ENCODE measurements at regions not wholly inside any gene's neighbourhood (a gene's known extent, or its start where the extent isn't known, plus 50 kb on each side); places are given as distances from the start of the nearest gene placed in this dataset.

DNA sequence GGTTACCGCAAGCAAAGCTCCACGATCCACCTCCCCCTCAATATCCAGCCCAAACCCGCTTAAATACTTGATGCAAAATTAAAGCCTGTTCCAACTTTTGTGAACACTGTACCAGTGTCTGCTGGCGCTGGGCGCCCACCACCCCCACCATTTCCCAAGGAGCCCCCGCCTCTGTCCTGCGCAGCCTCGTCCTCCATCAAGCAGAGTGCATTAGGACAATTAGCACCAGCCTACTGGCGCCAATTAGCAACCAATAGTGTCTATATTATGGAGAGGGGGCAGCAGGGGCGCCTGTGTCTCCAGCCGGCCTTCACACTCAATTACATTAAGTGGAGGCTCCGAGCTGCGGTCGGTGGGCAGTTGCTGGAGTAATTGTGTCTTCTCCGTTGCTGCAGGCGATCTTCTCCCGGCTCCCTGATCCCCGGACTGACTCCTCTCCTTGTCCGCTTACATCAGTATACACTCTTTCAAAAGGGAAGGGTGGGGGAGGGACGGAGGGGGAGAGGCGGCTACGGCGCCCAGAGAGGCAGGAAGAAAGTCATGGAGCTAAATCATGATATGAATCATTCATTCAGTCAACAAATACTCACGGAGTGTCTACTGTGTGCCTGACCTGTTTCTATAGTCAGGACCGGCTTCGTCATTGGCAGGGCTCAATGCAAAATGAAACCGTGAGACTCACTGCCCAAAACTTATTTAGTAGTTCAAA, 707.3 kb downstream of the MED13L start:
- DNase-seq: no peak

- DNase-seq: no peak
Measured at GRCh38 chr12:115569345-115570068, 708.0 kb downstream of the MED13L start.

DNA sequence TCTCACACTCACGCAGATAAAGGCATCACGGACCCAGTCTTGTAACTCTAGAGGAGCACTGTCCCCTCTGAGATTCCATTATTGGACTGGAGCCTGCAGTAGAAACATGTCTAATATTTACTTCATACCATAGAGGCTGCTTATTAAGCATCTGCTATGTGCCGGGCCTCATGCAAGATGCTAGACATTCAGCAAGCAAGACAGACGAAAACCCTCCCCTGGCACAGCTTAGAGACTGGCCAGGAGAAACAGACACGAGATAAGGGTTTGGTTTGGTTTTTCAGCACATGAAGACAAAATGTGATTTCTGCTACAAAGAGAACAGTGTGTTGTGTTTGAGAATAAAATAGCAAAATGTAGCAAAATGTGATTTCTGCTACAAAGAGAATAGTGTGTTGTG, 719.2 kb downstream of the MED13L start:
- DNase-seq: no peak

GRCh38 chr12:115553622-115554021, 723.9 kb downstream of the MED13L start:
- DNase-seq: no peak

GRCh38 chr12:115543269-115543668, 734.2 kb downstream of the MED13L start:
- no peak for DNase-seq

DNA sequence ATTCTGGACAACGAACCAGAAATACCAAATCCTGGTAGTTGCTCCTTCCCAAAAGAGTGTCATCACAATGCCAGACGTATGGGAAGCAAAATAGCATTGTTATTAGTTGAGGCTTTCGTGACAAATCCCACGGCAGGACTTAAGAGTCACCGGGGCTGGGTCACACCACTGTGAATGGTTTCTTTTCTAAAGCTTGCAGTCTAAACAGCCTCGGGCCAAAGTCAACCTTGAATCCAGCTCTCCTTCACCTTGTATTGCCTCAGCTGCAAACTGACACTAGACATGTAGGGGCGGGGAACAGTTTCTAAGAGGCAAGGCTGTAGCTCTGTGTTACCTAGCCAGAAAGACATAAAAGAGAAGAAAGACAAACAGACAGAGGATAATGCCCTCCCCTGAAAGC, 734.8 kb downstream of the MED13L start:
- no peak for DNase-seq

- no peak for DNase-seq
Measured at GRCh38 chr12:115541891-115542421, 735.5 kb downstream of the MED13L start.

DNA sequence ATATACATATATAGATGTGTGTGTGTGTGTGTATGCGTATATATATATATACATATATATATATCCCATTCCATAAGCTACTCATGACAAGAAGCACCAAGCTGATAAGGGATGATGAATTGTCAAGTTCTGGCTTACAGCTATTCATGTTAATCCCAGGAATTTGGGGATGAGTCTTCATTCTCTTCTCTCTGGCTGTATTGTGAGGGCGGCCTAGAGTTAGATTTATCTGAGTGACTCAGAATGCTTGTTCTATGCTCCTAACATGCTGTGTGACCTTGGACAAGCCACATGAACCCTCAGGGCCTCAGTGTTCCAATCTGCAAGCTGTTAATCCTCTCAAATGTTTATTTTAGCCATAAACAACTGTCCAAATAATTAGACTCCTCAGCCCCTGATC, 749.0 kb downstream of the MED13L start:
- DNase-seq: no peak

- no peak for DNase-seq
Measured at GRCh38 chr12:115521771-115522409, 755.6 kb downstream of the MED13L start.

GRCh38 chr12:115519887-115520286, 757.6 kb downstream of the MED13L start:
- DNase-seq: no peak

GRCh38 chr12:115519359-115519758, 758.1 kb downstream of the MED13L start:
- no peak for DNase-seq

DNA sequence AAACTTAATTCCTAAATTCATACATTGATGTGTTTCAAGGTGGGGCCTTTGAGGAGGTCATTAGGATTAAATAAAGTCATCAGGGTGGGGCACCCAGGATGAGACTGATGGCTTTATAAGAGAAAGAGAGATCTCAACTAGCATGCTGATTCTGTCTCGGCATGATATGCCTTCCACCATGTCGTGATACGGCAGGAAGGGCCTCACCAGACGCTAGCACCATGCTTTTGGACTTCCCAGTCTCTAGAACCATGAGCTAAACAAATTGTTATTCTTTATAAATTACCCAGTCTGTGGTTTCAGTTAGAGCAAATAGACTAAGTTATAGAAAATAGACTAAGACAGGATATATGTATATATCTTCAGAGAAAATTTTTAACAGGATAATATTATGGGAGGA, 759.6 kb downstream of the MED13L start:
- no peak for DNase-seq

- no peak for DNase-seq
Measured at GRCh38 chr12:115511986-115512711, 765.3 kb downstream of the MED13L start.

DNA sequence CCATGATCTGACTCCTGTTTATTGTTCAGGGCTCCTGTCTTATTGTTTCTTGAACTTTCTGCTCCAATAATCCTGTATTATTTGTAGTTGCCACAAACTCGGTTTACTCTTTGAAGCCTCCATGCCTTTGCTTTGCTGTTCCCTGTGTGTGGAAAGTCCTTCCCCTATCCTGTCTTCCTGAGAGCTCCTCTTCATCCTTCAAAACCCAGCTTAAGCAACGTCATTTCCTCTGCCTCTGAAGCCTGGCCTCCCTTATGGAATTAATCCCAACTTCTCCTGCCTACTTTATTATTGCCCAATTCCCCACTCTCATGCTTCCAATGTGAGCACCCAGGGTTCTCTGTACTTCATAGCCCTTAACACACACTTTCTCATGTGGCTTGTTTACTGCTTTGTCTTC, 766.2 kb downstream of the MED13L start:
- no peak for DNase-seq

- DNase-seq: no peak
Measured at GRCh38 chr12:115508990-115509389, 768.5 kb downstream of the MED13L start.

- peak; percentile 74 for DNase-seq
Measured at GRCh38 chr12:115507951-115508722, 769.4 kb downstream of the MED13L start.

- no peak for DNase-seq
Measured at GRCh38 chr12:115507560-115507889, 770.0 kb downstream of the MED13L start.

DNA sequence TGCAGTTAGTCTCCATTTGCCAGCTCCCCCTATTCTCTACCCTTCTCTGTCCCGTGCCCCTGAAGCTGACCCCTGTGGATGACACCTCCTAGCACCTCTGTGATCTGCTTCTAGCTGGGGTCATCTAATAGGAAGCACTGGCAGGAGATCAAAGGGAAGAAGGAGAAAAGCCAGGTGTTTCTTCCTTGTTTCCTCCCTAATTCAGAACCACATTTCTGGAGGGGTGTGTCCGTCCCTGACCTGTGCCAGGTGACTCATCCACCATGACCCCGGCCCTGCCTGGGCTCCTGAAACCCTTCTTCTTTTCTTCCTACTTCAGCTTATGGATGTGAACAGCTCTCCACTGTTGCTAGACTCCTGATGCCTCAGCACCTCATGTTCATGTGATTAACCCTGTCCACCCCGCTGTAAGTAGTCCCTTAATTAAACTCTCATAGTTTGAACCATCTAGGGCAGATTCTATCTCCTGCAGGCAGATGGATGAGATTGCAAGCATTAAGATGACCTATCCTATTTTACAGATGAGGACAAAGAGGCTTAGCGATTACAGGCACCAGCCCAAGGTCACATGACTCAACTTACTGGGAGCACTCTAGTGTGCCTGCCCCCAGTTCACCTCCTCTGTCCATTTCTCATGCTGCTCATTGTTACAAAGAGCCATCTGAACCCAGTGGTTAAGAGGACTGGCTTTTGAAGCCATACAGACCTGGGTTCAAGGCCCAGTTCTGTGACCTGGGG, 770.5 kb downstream of the MED13L start:
- no peak for DNase-seq

GRCh38 chr12:115504306-115505290, 772.9 kb downstream of the MED13L start:
- DNase-seq: no peak

DNA sequence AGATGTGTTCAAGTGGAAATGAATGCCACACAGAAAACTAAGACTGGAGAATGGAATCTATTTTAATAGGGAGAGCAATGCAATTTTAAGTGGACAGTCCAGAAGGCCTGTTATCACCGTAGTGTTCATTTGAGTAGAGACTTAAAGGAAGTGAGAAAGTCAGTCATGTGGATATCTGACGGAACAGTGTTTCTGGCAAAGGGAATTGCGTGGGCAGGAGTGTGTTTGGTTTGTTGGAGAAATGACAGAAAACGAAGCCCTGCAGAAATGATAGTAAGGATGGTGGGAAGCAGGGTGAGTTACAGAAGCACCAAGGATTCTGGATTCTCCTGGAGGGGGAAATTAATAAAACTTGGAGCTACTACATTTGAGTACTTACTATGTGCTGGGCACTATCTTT, 776.6 kb downstream of the MED13L start:
- DNase-seq: no peak

Data from midbrain (tissue), 1 donor.